ENCODE measurements at regions not wholly inside any gene's neighbourhood (a gene's known extent, or its start where the extent isn't known, plus 50 kb on each side); places are given as distances from the start of the nearest gene placed in this dataset.
"Not testable (repeated sequence)": the region's sequence is repeated elsewhere in the genome, so short reads cannot be mapped to it uniquely, and the experiment has no call there.

DNA sequence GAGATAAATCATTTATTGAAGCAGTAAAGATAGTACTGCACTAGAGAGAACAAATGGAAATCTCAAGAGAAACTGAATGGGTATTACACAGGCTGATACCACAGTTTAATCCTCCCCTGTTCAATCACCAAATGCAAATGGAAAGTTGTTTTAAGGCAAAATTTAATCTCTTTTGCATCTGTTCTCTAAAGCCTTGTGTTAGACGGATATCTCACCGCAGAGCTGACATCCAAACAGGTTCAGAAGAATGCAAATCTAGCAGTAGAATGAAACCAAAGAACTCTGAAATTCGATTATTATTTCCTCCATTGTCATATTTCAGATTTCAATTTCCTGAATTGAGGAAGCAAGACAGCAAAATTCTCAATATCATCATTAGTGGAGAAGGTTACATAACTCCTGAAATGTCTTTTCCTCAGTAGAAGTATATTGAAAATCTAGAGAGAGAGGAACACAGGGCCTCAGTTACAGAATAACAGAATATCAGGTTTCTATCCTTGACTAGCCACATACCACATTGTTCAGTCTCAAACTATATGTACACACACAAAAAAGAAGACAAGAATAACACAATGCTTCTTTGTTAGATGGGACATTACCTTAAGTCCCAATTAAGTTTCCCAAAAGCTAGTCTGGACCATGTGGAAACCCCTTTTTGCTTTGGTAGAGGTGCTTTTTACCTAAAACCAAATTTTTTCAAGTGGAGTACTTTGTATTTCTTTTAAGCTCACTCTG lies 94.1 kb upstream of the BANK1 start:
- TF ChIP-seq EP300 (IDR thresholded peaks at IDR 0.05; ENCODE audit: low read depth) (no peak), POLR2A (IDR thresholded peaks at IDR 0.05) (no peak), POLR2AphosphoS5 (IDR thresholded peaks at IDR 0.05) (no peak)
- TF ChIP-seq, protein P1, sequence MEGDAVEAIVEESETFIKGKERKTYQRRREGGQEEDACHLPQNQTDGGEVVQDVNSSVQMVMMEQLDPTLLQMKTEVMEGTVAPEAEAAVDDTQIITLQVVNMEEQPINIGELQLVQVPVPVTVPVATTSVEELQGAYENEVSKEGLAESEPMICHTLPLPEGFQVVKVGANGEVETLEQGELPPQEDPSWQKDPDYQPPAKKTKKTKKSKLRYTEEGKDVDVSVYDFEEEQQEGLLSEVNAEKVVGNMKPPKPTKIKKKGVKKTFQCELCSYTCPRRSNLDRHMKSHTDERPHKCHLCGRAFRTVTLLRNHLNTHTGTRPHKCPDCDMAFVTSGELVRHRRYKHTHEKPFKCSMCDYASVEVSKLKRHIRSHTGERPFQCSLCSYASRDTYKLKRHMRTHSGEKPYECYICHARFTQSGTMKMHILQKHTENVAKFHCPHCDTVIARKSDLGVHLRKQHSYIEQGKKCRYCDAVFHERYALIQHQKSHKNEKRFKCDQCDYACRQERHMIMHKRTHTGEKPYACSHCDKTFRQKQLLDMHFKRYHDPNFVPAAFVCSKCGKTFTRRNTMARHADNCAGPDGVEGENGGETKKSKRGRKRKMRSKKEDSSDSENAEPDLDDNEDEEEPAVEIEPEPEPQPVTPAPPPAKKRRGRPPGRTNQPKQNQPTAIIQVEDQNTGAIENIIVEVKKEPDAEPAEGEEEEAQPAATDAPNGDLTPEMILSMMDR (IDR thresholded peaks at IDR 0.05): no peak
- Histone ChIP-seq H3K4me1 (no peaks in the 10 kb centered on the region), H3K27me3 (no peaks in the 10 kb centered on the region), H3K9me3 (no peaks in the 10 kb centered on the region), H3K4me3 (no peak overlapping the region), H3K36me3 (no peaks in the 10 kb centered on the region), H3K27ac (no peak overlapping the region)
- no peak for DNase-seq
- in situ Hi-C loops (cut with MboI; ENCODE audit: low pct_ligation_motif_present in 1 of 4, low pct_unique_long_range_greater_than_20kb in 1 of 4, low sequenced_read_pairs in 3 of 4): no loop called here
- 65 to 84% methylated on average over 3 of the region's 3 CpGs for WGBS, 2 donors (ENCODE audit: low coverage in 1 of 2)
- intact Hi-C loops (cut with DNase I; ENCODE audit: low total_unique reads): no loop called here

DNA sequence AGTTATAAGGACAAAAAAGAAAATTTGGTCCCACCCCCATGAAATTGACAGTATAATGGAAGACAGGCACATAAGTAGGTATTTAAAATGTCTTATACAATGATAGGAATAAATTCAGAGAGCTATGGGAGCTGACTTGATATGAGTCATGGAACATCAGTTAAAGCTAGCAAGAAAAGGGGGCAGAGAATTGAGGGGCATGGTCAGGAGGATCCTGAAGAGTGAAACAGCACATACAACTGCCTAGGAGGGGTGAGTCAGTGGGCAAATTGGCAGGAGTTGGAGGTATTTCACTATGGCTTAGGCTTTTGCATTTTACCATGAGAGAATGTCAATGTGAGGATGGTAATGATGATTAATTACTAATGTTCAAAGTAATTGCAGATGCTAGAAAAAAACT lies 95.4 kb upstream of the BANK1 start:
- in situ Hi-C loops (cut with MboI; ENCODE audit: low pct_ligation_motif_present in 1 of 4, low pct_unique_long_range_greater_than_20kb in 1 of 4, low sequenced_read_pairs in 3 of 4) (no loop called here), intact Hi-C loops (cut with DNase I; ENCODE audit: low total_unique reads) (no loop called here)
- H3K36me3 ChIP-seq: no peaks in the 10 kb centered on the region
- no peak overlapping the region for H3K4me3 ChIP-seq
- TF ChIP-seq EP300 (IDR thresholded peaks at IDR 0.05; ENCODE audit: low read depth): no peak
- TF ChIP-seq, protein P1 (IDR thresholded peaks at IDR 0.05): no peak
- no peak for TF ChIP-seq POLR2A (IDR thresholded peaks at IDR 0.05)
- no peak for TF ChIP-seq POLR2AphosphoS5 (IDR thresholded peaks at IDR 0.05)
- no peak for DNase-seq
- no peak overlapping the region for H3K27ac ChIP-seq
- no peaks in the 10 kb centered on the region for H3K27me3 ChIP-seq
- H3K9me3 ChIP-seq: no peaks in the 10 kb centered on the region
- no peaks in the 10 kb centered on the region for H3K4me1 ChIP-seq

DNA sequence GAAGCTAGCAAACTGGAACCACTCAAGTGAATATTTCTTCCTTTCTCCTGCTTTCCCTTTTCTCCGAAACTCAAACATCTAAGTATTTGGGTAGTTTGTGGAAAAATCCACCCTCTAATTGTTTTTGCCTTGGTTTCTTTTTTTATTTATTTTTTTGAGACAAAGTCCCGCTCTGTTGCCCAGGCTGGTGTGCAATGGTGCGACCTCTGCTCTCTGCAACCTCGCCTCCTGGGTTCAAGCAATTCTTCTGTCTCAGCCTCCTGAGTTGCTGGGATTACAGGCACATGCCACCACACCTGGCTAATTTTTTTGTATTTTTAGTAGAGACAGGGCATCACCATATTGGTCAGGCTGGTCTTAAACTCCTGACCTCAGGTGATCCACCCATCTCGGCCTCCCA lies 96.1 kb upstream of the BANK1 start:
- H3K27me3 ChIP-seq; H3K4me3 ChIP-seq; H3K9me3 ChIP-seq; in situ Hi-C loops (cut with MboI; ENCODE audit: low pct_ligation_motif_present in 1 of 4, low pct_unique_long_range_greater_than_20kb in 1 of 4, low sequenced_read_pairs in 3 of 4); H3K4me1 ChIP-seq; H3K36me3 ChIP-seq; intact Hi-C loops (cut with DNase I; ENCODE audit: low total_unique reads); H3K27ac ChIP-seq; DNase-seq: not testable (repeated sequence)
- 86 to 89% methylated on average over 4 to 5 of the region's 5 CpGs for WGBS, 2 donors (ENCODE audit: low coverage in 1 of 2)

DNA sequence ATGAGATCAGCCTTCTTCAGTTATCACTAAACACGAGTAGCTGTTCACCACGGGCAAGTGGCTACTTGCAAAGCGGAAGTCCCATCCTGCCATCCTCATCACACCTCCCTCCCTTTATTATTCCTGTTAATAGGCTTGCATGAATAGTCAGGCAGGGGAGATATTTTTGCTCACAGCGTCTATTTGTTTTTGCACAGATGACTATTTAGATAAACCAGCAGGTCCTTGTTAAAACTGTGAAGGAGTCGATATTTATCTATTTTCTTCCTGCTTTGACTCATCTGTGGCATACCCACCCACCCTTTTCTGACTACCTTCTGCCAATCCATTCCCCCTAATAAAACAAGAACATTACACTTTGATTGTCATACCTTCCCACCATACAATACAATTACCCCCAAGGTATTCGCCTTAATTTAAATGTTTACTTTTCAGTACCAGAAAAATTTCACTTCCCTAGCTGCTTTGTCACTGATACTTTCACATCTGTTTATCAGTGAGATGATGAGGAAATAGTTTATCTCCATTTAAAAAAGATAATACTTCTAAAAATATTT lies 96.6 kb upstream of the BANK1 start:
- in situ Hi-C loops (cut with MboI; ENCODE audit: low pct_ligation_motif_present in 1 of 4, low pct_unique_long_range_greater_than_20kb in 1 of 4, low sequenced_read_pairs in 3 of 4): no loop called here
- TF ChIP-seq POLR2AphosphoS5 (IDR thresholded peaks at IDR 0.05): no peak
- TF ChIP-seq, protein P1 (IDR thresholded peaks at IDR 0.05): no peak
- no peak for TF ChIP-seq EP300 (IDR thresholded peaks at IDR 0.05; ENCODE audit: low read depth)
- no peak for TF ChIP-seq POLR2A (IDR thresholded peaks at IDR 0.05)
- H3K36me3 ChIP-seq: no peaks in the 10 kb centered on the region
- intact Hi-C loops (cut with DNase I; ENCODE audit: low total_unique reads): no loop called here
- DNase-seq: no peak
- no peaks in the 10 kb centered on the region for H3K9me3 ChIP-seq
- H3K4me3 ChIP-seq: no peak overlapping the region
- no peak overlapping the region for H3K27ac ChIP-seq
- H3K27me3 ChIP-seq: no peaks in the 10 kb centered on the region
- 49 to 55% methylated on average over 5 to 6 of the region's 6 CpGs for WGBS, 2 donors (ENCODE audit: low coverage in 1 of 2)
- no peaks in the 10 kb centered on the region for H3K4me1 ChIP-seq

DNA sequence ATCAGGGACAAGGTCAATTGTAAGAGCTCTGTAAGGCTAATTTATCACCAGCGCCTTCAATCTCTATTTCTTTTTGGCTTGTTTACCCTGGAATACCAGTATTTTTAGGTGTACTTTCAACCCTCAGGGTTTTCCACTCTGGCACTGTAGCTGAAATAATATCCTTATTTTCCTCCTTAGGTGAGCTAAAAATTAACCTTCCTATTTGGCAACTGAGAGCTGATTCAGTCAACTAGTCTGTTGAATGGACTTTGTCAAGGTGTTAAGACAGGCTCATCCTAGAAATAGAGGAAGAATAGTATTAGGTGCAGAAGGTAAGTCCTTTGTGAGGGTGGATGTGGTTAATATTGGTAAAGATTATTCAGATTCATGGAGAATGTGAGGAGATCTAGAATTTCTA lies 101.3 kb upstream of the BANK1 start:
- in situ Hi-C loops (cut with MboI; ENCODE audit: low pct_ligation_motif_present in 1 of 4, low pct_unique_long_range_greater_than_20kb in 1 of 4, low sequenced_read_pairs in 3 of 4): no loop called here

More for the DNA sequence above, 101.3 kb upstream of the BANK1 start:
- WGBS, 2 donors (ENCODE audit: low coverage in 1 of 2): 38 to 58% methylated on average over 1 of the region's 1 CpG
- no peak overlapping the region for H3K4me3 ChIP-seq
- H3K27me3 ChIP-seq: no peaks in the 10 kb centered on the region
- H3K36me3 ChIP-seq: no peaks in the 10 kb centered on the region
- DNase-seq: no peak
- TF ChIP-seq, protein P1 (IDR thresholded peaks at IDR 0.05): no peak
- no peak for TF ChIP-seq POLR2AphosphoS5 (IDR thresholded peaks at IDR 0.05)
- TF ChIP-seq POLR2A (IDR thresholded peaks at IDR 0.05): no peak
- TF ChIP-seq EP300 (IDR thresholded peaks at IDR 0.05; ENCODE audit: low read depth): no peak
- intact Hi-C loops (cut with DNase I; ENCODE audit: low total_unique reads): no loop called here
- H3K27ac ChIP-seq: no peak overlapping the region
- no peaks in the 10 kb centered on the region for H3K4me1 ChIP-seq
- no peaks in the 10 kb centered on the region for H3K9me3 ChIP-seq

Measured in transverse colon (tissue), 4 donors.